Lower leg skin (tissue), 4 donors: ENCODE measurements at regions not wholly inside any gene's neighbourhood (a gene's known extent, or its start where the extent isn't known, plus 50 kb on each side); places are given as distances from the start of the nearest gene placed in this dataset.
A peak's percentile ranks its signal among the peaks of the same experiment; 100 is the strongest.

Source experiments
- DNase-seq, 2 donors: peaks; one replicate each; pipeline ENCODE4 v3.0.0-alpha.2; 2019; ENCODE audit warnings: low spot score in 2 of 2
- H3K4me3 ChIP-seq: fragments of 200-600 bp; sonication (generic); 2 replicates; pipeline ENCODE4 v1.5.1; 2017; ENCODE audit warnings: mild to moderate bottlenecking, low read depth; ENCODE audit not compliant: poor library complexity, severe bottlenecking
- CTCF ChIP-seq, 3 donors: fragments of 450-650 bp; IDR thresholded peaks; one replicate each; pipeline ENCODE4 v1.5.1; 2016; ENCODE audit warnings: antibody characterized with exemption in 3 of 3, mild to moderate bottlenecking in 3 of 3, moderate library complexity in 2 of 3
- POLR2A ChIP-seq, 2 donors: fragments of 450-650 bp; IDR thresholded peaks; one replicate each; pipeline ENCODE4 v1.6.1; 2016 to 2017; ENCODE audit warnings: antibody characterized with exemption in 2 of 2, mild to moderate bottlenecking in 1 of 2, moderate library complexity in 1 of 2
- WGBS, 2 donors: methylation state at CpG; one replicate each; pipeline ENCODE4 v1.1.5; 2018; 5-methylcytosine and 5-hydroxymethylcytosine counted together
- intact Hi-C: fragments of 100-400 bp; cut with DNase I; formaldehyde crosslinking; loops from one replicate; pipeline ENCODE4 v1.15.0; 2023; ENCODE audit warnings: low total_unique reads

- WGBS, 2 donors: 53 to 55% methylated on average over 4 of the region's 4 CpGs
- DNase-seq: peak in 1 of 2 donors; percentile 56
- intact Hi-C loops: no loop called here
- H3K4me3 ChIP-seq: no peak overlapping the region
- TF ChIP-seq POLR2A (IDR thresholded peaks at IDR 0.05) (no peak), CTCF (IDR thresholded peaks at IDR 0.05) (no peak)
Observed at GRCh38 chr14:94969766-94970165, 187.6 kb downstream of the DICER1 start.

GRCh38 chr14:94966868-94967267 lies 190.5 kb downstream of the DICER1 start:
- H3K4me3 ChIP-seq: no peak overlapping the region
- DNase-seq: peak in 1 of 2 donors; percentile 69
- intact Hi-C loops: no loop called here
- WGBS, 2 donors: 93 to 100% methylated on average over 2 of the region's 2 CpGs
- TF ChIP-seq CTCF (IDR thresholded peaks at IDR 0.05) (no peak), POLR2A (IDR thresholded peaks at IDR 0.05) (no peak)

GRCh38 chr14:94966344-94966743 lies 191.0 kb downstream of the DICER1 start:
- DNase-seq: peak in 1 of 2 donors; percentile 8
- WGBS, 2 donors: 63 to 71% methylated on average over 5 of the region's 5 CpGs
- no peak overlapping the region for H3K4me3 ChIP-seq
- intact Hi-C loops: no loop called here
- no peak for TF ChIP-seq POLR2A (IDR thresholded peaks at IDR 0.05)

GRCh38 chr14:94965551-94966313 lies 191.6 kb downstream of the DICER1 start:
- DNase-seq: peak in 1 of 2 donors; percentile 50
- intact Hi-C loops: no loop called here
- H3K4me3 ChIP-seq: no peak overlapping the region
- 87 to 88% methylated on average over 8 of the region's 8 CpGs for WGBS, 2 donors
- TF ChIP-seq CTCF (IDR thresholded peaks at IDR 0.05): no peak
- TF ChIP-seq POLR2A (IDR thresholded peaks at IDR 0.05): no peak

GRCh38 chr14:94964931-94965330 lies 192.4 kb downstream of the DICER1 start:
- intact Hi-C loops: no loop called here
- no peak overlapping the region for H3K4me3 ChIP-seq
- DNase-seq: peak in 1 of 2 donors; percentile 68
- TF ChIP-seq CTCF (IDR thresholded peaks at IDR 0.05): no peak
- no peak for TF ChIP-seq POLR2A (IDR thresholded peaks at IDR 0.05)
- WGBS, 2 donors: 90 to 91% methylated on average over 7 of the region's 7 CpGs

GRCh38 chr14:94964181-94964580 lies 193.1 kb downstream of the DICER1 start:
- DNase-seq: peak in 1 of 2 donors; percentile 59
- no peak for TF ChIP-seq CTCF (IDR thresholded peaks at IDR 0.05)
- no peak for TF ChIP-seq POLR2A (IDR thresholded peaks at IDR 0.05)
- WGBS, 2 donors: 85 to 89% methylated on average over 3 of the region's 3 CpGs

More at GRCh38 chr14:94964181-94964580, 193.1 kb downstream of the DICER1 start:
- H3K4me3 ChIP-seq: no peak overlapping the region
- intact Hi-C loops: no loop called here
